Neural cell (in vitro differentiated cells): ENCODE measurements at regions not wholly inside any gene's neighbourhood (a gene's known extent, or its start where the extent isn't known, plus 50 kb on each side); places are given as distances from the start of the nearest gene placed in this dataset.

ENCODE experiments used
- H2AFZ ChIP-seq: fragments of 200-600, 300-800 bp; sonication (generic), shearing (Covaris generic); 2 replicates; pipeline ENCODE4 v1.6.0; 2014; ENCODE audit warnings: low read depth, mild to moderate bottlenecking, antibody characterized with exemption, low read length, moderate library complexity
- H3F3A ChIP-seq: fragments of 200-600 bp; shearing (Covaris generic); 2 replicates; pipeline ENCODE4 v1.6.1; 2016; ENCODE audit warnings: mild to moderate bottlenecking, moderate library complexity, mixed read lengths, antibody characterized with exemption, low read length; ENCODE audit not compliant: insufficient read depth, poor library complexity, severe bottlenecking
- H3K27ac ChIP-seq: fragments of 200-600, 300-800 bp; sonication (generic), shearing (Covaris generic); 2 replicates; pipeline ENCODE4 v1.5.1; 2014; ENCODE audit warnings: mild to moderate bottlenecking, low read length, moderate library complexity
- H3K27me3 ChIP-seq: fragments of 300-800, 200-600 bp; sonication (generic), shearing (Covaris generic); 2 replicates; pipeline ENCODE4 v1.6.0; 2014; ENCODE audit warnings: mild to moderate bottlenecking, low read depth, low read length, moderate library complexity; ENCODE audit not compliant: insufficient read depth
- H3K36me3 ChIP-seq: fragments of 300-800, 200-600 bp; sonication (generic), shearing (Covaris generic); 2 replicates; pipeline ENCODE4 v1.5.1; 2014; ENCODE audit warnings: mild to moderate bottlenecking, antibody characterized with exemption, low read length, moderate library complexity; ENCODE audit not compliant: insufficient read depth
- H3K4me2 ChIP-seq: fragments of 300-800, 200-600 bp; sonication (generic), shearing (Covaris generic); 2 replicates; pipeline ENCODE4 v1.6.0; 2014; ENCODE audit warnings: mild to moderate bottlenecking, low read length
- H3K4me3 ChIP-seq: fragments of 300-800, 200-600 bp; sonication (generic), shearing (Covaris generic); 2 replicates; pipeline ENCODE4 v1.5.1; 2014; ENCODE audit warnings: mild to moderate bottlenecking, low read length, moderate library complexity
- H3K79me2 ChIP-seq: fragments of 200-600 bp; shearing (Covaris generic); replicated peaks from 2 replicates; pipeline ENCODE4 v1.6.0; 2014; ENCODE audit warnings: mild to moderate bottlenecking, low read length, moderate library complexity; ENCODE audit not compliant: insufficient read depth
- H3K9ac ChIP-seq: fragments of 300-800, 200-600 bp; sonication (generic), shearing (Covaris generic); 2 replicates; pipeline ENCODE4 v1.6.1; 2016; ENCODE audit warnings: mild to moderate bottlenecking, low read length, mixed read lengths
- H3K9me2 ChIP-seq: fragments of 200-600 bp; shearing (Covaris generic); 2 replicates; pipeline ENCODE4 v1.6.1; 2016; ENCODE audit warnings: mild to moderate bottlenecking, low read length, mixed read lengths; ENCODE audit not compliant: insufficient read depth
- H3K9me3 ChIP-seq: fragments of 200-600, 300-800 bp; sonication (generic), shearing (Covaris generic); 2 replicates; pipeline ENCODE4 v1.6.1; 2016; ENCODE audit warnings: mild to moderate bottlenecking, mixed run types, low read length, moderate library complexity, mixed read lengths
- H4K20me1 ChIP-seq: fragments of 200-600 bp; shearing (Covaris generic); 2 replicates; pipeline ENCODE4 v1.6.1; 2016; ENCODE audit warnings: mild to moderate bottlenecking, mixed run types; ENCODE audit not compliant: insufficient read depth
- EP300 ChIP-seq: fragments of 450-650 bp; conservative IDR thresholded peaks from 2 replicates; pipeline ENCODE4 v1.6.1; 2014; ENCODE audit warnings: antibody characterized with exemption, mild to moderate bottlenecking, moderate library complexity; ENCODE audit not compliant: poor library complexity, severe bottlenecking
- EZH2 ChIP-seq: fragments of 200-600, 300-800 bp; shearing (Covaris generic), sonication (generic); IDR thresholded peaks from 2 replicates; pipeline ENCODE4 v1.6.1; 2014; ENCODE audit warnings: antibody characterized with exemption, low read length, borderline replicate concordance, mild to moderate bottlenecking; ENCODE audit not compliant: insufficient read depth, poor library complexity, severe bottlenecking
- MXI1 ChIP-seq: fragments of 450-650 bp; conservative IDR thresholded peaks from 2 replicates; pipeline ENCODE4 v1.6.1; 2014; ENCODE audit warnings: antibody characterized with exemption, mild to moderate bottlenecking; ENCODE audit not compliant: poor library complexity, severe bottlenecking
- POLR2AphosphoS5 ChIP-seq: IDR thresholded peaks from 2 replicates; pipeline ENCODE4 v1.6.1; 2012
- RAD21 ChIP-seq: fragments of 450-650 bp; conservative IDR thresholded peaks from 2 replicates; pipeline ENCODE4 v1.6.1; 2014; ENCODE audit warnings: antibody characterized with exemption, mild to moderate bottlenecking, moderate library complexity
- SMC3 ChIP-seq: fragments of 450-650 bp; conservative IDR thresholded peaks from 2 replicates; pipeline ENCODE4 v1.6.1; 2014; ENCODE audit warnings: antibody characterized with exemption, mild to moderate bottlenecking, moderate library complexity; ENCODE audit not compliant: poor library complexity
- TAF1 ChIP-seq: IDR thresholded peaks from 2 replicates; pipeline ENCODE4 v1.6.1; 2012; ENCODE audit warnings: low read depth
- TF ChIP-seq, protein P1 (sequence below): fragments of 450-650 bp; IDR thresholded peaks from 2 replicates; pipeline ENCODE4 v1.5.1; 2014; ENCODE audit warnings: antibody characterized with exemption, mild to moderate bottlenecking, moderate library complexity; ENCODE audit not compliant: poor library complexity, severe bottlenecking
- TF ChIP-seq, protein P2 (sequence below): IDR thresholded peaks from 2 replicates; pipeline ENCODE4 v1.6.1; 2012; ENCODE audit warnings: borderline replicate concordance

DNA sequence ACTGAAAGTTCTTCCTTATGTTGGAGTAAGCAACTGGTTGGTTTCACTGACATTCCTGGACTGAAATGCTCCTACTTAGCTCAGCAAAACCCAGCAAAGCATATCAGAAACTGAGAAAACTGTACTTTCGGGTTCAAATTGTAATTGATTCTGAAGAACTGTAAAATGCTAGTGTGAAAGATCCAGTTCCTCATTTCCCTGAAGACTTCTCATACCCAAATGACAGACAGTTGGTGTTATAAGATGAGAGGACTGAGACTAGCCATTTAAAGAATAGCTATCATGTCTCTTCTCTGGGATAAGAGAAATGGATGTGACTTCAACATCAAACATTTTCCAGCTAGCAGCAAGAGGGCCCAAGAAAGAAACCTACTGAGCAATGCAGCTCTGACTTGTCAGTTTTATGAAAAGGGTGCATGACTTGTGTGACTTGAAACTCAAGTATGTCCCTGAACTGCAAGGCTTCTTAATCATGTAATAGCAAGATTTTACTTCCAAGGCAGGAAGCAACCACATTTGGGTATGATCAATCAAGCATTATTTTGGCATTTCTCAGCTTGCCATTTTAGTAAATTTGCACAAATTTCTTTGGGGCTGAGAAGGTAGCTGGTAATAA, 420.3 kb upstream of the MMADHC start:
- Histone ChIP-seq H3K27ac (no peak overlapping the region), H3K27me3 (no peaks in the 10 kb centered on the region), H3F3A (no peaks in the 10 kb centered on the region), H3K9me2 (no peaks in the 10 kb centered on the region), H3K4me2 (no peak overlapping the region), H3K4me3 (no peak overlapping the region), H4K20me1 (no peaks in the 10 kb centered on the region), H3K79me2 (no peaks in the 10 kb centered on the region), H2AFZ (no peak overlapping the region), H3K9ac (no peak overlapping the region), H3K9me3 (no peaks in the 10 kb centered on the region), H3K36me3 (no peaks in the 10 kb centered on the region)
- TF ChIP-seq EP300 (no peak), POLR2AphosphoS5 (no peak), TAF1 (no peak), SMC3 (no peak), RAD21 (no peak), MXI1 (no peak), EZH2 (no peak)
- TF ChIP-seq, protein P1, sequence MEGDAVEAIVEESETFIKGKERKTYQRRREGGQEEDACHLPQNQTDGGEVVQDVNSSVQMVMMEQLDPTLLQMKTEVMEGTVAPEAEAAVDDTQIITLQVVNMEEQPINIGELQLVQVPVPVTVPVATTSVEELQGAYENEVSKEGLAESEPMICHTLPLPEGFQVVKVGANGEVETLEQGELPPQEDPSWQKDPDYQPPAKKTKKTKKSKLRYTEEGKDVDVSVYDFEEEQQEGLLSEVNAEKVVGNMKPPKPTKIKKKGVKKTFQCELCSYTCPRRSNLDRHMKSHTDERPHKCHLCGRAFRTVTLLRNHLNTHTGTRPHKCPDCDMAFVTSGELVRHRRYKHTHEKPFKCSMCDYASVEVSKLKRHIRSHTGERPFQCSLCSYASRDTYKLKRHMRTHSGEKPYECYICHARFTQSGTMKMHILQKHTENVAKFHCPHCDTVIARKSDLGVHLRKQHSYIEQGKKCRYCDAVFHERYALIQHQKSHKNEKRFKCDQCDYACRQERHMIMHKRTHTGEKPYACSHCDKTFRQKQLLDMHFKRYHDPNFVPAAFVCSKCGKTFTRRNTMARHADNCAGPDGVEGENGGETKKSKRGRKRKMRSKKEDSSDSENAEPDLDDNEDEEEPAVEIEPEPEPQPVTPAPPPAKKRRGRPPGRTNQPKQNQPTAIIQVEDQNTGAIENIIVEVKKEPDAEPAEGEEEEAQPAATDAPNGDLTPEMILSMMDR = no peak
- TF ChIP-seq, protein P2, sequence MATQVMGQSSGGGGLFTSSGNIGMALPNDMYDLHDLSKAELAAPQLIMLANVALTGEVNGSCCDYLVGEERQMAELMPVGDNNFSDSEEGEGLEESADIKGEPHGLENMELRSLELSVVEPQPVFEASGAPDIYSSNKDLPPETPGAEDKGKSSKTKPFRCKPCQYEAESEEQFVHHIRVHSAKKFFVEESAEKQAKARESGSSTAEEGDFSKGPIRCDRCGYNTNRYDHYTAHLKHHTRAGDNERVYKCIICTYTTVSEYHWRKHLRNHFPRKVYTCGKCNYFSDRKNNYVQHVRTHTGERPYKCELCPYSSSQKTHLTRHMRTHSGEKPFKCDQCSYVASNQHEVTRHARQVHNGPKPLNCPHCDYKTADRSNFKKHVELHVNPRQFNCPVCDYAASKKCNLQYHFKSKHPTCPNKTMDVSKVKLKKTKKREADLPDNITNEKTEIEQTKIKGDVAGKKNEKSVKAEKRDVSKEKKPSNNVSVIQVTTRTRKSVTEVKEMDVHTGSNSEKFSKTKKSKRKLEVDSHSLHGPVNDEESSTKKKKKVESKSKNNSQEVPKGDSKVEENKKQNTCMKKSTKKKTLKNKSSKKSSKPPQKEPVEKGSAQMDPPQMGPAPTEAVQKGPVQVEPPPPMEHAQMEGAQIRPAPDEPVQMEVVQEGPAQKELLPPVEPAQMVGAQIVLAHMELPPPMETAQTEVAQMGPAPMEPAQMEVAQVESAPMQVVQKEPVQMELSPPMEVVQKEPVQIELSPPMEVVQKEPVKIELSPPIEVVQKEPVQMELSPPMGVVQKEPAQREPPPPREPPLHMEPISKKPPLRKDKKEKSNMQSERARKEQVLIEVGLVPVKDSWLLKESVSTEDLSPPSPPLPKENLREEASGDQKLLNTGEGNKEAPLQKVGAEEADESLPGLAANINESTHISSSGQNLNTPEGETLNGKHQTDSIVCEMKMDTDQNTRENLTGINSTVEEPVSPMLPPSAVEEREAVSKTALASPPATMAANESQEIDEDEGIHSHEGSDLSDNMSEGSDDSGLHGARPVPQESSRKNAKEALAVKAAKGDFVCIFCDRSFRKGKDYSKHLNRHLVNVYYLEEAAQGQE = no peak

DNA sequence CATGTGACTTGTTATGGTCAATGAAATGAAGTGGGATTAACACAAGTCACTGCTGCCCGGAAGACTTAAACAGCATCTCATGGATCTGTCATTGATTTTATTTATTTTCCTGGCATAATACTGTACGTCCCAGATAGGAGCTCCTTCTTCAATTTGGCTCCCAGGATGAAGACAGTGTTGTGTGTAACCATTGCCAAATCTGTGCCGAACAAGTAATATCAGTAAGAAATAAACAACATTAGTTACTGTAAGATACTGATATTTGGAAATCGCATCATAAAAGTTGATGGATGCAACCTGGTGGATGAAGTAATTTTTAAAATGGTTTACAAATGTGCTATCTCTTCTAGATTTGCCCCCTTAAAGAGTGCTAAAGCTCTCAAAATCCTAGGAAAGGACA, 419.0 kb upstream of the MMADHC start:
- no peaks in the 10 kb centered on the region for H4K20me1 ChIP-seq
- H3K27me3 ChIP-seq = no peaks in the 10 kb centered on the region
- no peak overlapping the region for H3K4me3 ChIP-seq
- no peak overlapping the region for H2AFZ ChIP-seq
- no peaks in the 10 kb centered on the region for H3K9me3 ChIP-seq
- no peaks in the 10 kb centered on the region for H3K79me2 ChIP-seq
- H3K9ac ChIP-seq = no peak overlapping the region
- H3F3A ChIP-seq = no peaks in the 10 kb centered on the region
- TF ChIP-seq POLR2AphosphoS5 (no peak), TAF1 (no peak), MXI1 (no peak)
- TF ChIP-seq, protein P2 = no peak
- TF ChIP-seq, protein P1 = no peak
- H3K9me2 ChIP-seq = no peaks in the 10 kb centered on the region
- H3K4me2 ChIP-seq = no peak overlapping the region
- H3K27ac ChIP-seq = no peak overlapping the region
- no peaks in the 10 kb centered on the region for H3K36me3 ChIP-seq
